ENCODE measurements at regions not wholly inside any gene's neighbourhood (a gene's known extent, or its start where the extent isn't known, plus 50 kb on each side); places are given as distances from the start of the nearest gene placed in this dataset.

DNA sequence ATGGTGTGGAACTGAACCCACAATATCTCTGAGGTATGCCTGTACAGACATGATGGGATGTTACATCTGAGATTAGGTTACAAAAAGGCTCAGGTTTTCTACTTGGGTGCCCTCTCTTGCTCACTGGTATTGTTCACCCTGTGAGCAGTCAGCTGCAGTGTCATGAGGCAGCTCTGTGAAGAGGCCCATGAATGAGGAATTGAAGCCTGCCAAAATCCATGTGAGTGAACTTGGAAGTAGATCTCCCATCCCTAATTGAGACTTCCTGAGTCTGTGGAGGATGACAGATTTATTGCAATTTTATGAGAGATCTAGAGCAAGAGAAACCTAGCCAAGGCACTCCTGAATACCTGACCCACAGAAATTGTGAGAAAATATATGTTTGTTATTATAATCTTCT lies 404.9 kb upstream of the ZEB2 start:
- TF ChIP-seq, protein P1, sequence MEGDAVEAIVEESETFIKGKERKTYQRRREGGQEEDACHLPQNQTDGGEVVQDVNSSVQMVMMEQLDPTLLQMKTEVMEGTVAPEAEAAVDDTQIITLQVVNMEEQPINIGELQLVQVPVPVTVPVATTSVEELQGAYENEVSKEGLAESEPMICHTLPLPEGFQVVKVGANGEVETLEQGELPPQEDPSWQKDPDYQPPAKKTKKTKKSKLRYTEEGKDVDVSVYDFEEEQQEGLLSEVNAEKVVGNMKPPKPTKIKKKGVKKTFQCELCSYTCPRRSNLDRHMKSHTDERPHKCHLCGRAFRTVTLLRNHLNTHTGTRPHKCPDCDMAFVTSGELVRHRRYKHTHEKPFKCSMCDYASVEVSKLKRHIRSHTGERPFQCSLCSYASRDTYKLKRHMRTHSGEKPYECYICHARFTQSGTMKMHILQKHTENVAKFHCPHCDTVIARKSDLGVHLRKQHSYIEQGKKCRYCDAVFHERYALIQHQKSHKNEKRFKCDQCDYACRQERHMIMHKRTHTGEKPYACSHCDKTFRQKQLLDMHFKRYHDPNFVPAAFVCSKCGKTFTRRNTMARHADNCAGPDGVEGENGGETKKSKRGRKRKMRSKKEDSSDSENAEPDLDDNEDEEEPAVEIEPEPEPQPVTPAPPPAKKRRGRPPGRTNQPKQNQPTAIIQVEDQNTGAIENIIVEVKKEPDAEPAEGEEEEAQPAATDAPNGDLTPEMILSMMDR (IDR thresholded peaks at IDR 0.05; ENCODE audit: insufficient read depth, low read length), result no peak
- TF ChIP-seq POLR2AphosphoS5 (IDR thresholded peaks at IDR 0.05; ENCODE audit: low read depth), result no peak
- TF ChIP-seq, protein P2, sequence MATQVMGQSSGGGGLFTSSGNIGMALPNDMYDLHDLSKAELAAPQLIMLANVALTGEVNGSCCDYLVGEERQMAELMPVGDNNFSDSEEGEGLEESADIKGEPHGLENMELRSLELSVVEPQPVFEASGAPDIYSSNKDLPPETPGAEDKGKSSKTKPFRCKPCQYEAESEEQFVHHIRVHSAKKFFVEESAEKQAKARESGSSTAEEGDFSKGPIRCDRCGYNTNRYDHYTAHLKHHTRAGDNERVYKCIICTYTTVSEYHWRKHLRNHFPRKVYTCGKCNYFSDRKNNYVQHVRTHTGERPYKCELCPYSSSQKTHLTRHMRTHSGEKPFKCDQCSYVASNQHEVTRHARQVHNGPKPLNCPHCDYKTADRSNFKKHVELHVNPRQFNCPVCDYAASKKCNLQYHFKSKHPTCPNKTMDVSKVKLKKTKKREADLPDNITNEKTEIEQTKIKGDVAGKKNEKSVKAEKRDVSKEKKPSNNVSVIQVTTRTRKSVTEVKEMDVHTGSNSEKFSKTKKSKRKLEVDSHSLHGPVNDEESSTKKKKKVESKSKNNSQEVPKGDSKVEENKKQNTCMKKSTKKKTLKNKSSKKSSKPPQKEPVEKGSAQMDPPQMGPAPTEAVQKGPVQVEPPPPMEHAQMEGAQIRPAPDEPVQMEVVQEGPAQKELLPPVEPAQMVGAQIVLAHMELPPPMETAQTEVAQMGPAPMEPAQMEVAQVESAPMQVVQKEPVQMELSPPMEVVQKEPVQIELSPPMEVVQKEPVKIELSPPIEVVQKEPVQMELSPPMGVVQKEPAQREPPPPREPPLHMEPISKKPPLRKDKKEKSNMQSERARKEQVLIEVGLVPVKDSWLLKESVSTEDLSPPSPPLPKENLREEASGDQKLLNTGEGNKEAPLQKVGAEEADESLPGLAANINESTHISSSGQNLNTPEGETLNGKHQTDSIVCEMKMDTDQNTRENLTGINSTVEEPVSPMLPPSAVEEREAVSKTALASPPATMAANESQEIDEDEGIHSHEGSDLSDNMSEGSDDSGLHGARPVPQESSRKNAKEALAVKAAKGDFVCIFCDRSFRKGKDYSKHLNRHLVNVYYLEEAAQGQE (IDR thresholded peaks at IDR 0.05; ENCODE audit: insufficient replicate concordance, low read depth), result no peak
- TF ChIP-seq GABPA (IDR thresholded peaks at IDR 0.05; ENCODE audit: low read depth), result no peak

Measured in HL-60 (cell line).